ENCODE measurements at regions not wholly inside any gene's neighbourhood (a gene's known extent, or its start where the extent isn't known, plus 50 kb on each side); places are given as distances from the start of the nearest gene placed in this dataset.

DNA sequence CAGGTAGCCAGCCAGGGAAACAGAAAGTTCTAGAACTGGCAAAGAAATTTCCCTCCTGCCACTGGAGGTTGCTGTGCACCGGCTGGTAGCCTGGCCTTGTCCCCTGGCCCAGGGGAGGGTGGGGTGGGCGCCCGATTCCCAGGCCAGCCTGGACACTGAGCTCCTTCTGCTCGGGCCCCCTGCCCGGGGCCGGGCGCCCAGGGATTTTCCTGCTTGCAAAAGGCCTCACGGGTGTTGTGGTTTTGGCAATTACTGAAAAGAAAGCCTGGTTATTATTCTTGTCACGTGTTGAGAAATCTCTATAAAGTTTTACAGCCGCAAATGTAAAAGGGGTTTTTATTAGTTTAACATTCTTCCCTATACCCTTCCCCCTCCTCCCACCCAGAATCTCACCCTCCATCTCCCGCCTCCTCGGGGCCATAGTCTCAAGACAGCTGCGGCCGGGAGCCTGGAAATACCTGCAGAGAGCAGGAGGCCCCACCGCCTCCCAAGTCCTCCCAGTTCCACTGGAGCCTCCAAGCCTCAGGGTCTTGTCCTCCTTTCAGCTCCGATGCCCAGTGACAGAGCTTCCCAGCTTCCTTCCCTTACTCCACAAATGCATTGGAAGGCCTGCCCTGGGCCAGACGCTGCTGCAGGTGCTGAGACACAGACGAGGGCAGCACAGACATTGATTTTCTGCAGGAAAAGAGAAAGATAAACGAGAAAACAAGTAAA, 1515.6 kb downstream of the TBC1D22A start:
- TF ChIP-seq, protein P1, sequence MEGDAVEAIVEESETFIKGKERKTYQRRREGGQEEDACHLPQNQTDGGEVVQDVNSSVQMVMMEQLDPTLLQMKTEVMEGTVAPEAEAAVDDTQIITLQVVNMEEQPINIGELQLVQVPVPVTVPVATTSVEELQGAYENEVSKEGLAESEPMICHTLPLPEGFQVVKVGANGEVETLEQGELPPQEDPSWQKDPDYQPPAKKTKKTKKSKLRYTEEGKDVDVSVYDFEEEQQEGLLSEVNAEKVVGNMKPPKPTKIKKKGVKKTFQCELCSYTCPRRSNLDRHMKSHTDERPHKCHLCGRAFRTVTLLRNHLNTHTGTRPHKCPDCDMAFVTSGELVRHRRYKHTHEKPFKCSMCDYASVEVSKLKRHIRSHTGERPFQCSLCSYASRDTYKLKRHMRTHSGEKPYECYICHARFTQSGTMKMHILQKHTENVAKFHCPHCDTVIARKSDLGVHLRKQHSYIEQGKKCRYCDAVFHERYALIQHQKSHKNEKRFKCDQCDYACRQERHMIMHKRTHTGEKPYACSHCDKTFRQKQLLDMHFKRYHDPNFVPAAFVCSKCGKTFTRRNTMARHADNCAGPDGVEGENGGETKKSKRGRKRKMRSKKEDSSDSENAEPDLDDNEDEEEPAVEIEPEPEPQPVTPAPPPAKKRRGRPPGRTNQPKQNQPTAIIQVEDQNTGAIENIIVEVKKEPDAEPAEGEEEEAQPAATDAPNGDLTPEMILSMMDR (IDR thresholded peaks at IDR 0.05; ENCODE audit: low read length) = no peak
- TF ChIP-seq EZH2phosphoT487 (IDR thresholded peaks at IDR 0.05; ENCODE audit: low read length) (no peak), EZH2 (optimal IDR thresholded peaks at IDR 0.05; ENCODE audit: low read depth, low read length) (no peak)

All from MM.1S (cell line).